Skeletal muscle satellite cell (primary cell): ENCODE measurements at regions not wholly inside any gene's neighbourhood (a gene's known extent, or its start where the extent isn't known, plus 50 kb on each side); places are given as distances from the start of the nearest gene placed in this dataset.

Experiments
- H3K27me3 ChIP-seq: 2 replicates; pipeline ENCODE4 v1.7.0; 2013; ENCODE audit warnings: low read length; ENCODE audit not compliant: control insufficient read depth, insufficient read depth
- H3K36me3 ChIP-seq: 2 replicates; pipeline ENCODE4 v1.7.0; 2013; ENCODE audit warnings: mild to moderate bottlenecking, control low read depth, low read length; ENCODE audit not compliant: insufficient read depth
- H3K4me1 ChIP-seq: 2 replicates; pipeline ENCODE4 v1.7.0; 2013; ENCODE audit warnings: low read length; ENCODE audit not compliant: control insufficient read depth, insufficient read depth
- H3K4me2 ChIP-seq: 2 replicates; pipeline ENCODE4 v1.7.0; 2013; ENCODE audit warnings: mild to moderate bottlenecking, low read length
- H3K4me3 ChIP-seq: 2 replicates; pipeline ENCODE4 v1.7.0; 2013; ENCODE audit warnings: low read length
- H3K9ac ChIP-seq: 2 replicates; pipeline ENCODE4 v1.7.0; 2013; ENCODE audit warnings: mild to moderate bottlenecking, low read depth, low read length, moderate library complexity
- H3K9me3 ChIP-seq: replicated peaks from 2 replicates; pipeline ENCODE4 v1.7.0; 2013; ENCODE audit warnings: mild to moderate bottlenecking, control low read depth, low read length

GRCh38 chr11:19646921-19647320, 65.7 kb upstream of the NAV2 start:
- Histone ChIP-seq H3K36me3 (peaks cover 61% of the 10 kb centered on the region), H3K9me3 (no peaks in the 10 kb centered on the region), H3K4me1 (peaks cover 43% of the 10 kb centered on the region)

GRCh38 chr11:19646308-19646707, 66.3 kb upstream of the NAV2 start:
- Histone ChIP-seq H3K4me2 (no peak overlapping the region), H3K36me3 (peaks cover 63% of the 10 kb centered on the region)

More at GRCh38 chr11:19646921-19647320, 65.7 kb upstream of the NAV2 start:
- no peak overlapping the region for H3K4me2 ChIP-seq
- no peak overlapping the region for H3K4me3 ChIP-seq
- no peaks in the 10 kb centered on the region for H3K27me3 ChIP-seq
- no peak overlapping the region for H3K9ac ChIP-seq

GRCh38 chr11:19644316-19644715, 68.3 kb upstream of the NAV2 start:
- no peak overlapping the region for H3K4me2 ChIP-seq
- no peaks in the 10 kb centered on the region for H3K27me3 ChIP-seq
- no peak overlapping the region for H3K4me3 ChIP-seq
- H3K36me3 ChIP-seq, result peaks cover 62% of the 10 kb centered on the region
- no peak overlapping the region for H3K9ac ChIP-seq
- H3K4me1 ChIP-seq, result peaks cover 22% of the 10 kb centered on the region
- no peaks in the 10 kb centered on the region for H3K9me3 ChIP-seq

More at GRCh38 chr11:19646308-19646707, 66.3 kb upstream of the NAV2 start:
- H3K4me3 ChIP-seq, result no peak overlapping the region
- no peaks in the 10 kb centered on the region for H3K9me3 ChIP-seq
- H3K4me1 ChIP-seq, result peaks cover 37% of the 10 kb centered on the region
- no peaks in the 10 kb centered on the region for H3K27me3 ChIP-seq
- H3K9ac ChIP-seq, result no peak overlapping the region

DNA sequence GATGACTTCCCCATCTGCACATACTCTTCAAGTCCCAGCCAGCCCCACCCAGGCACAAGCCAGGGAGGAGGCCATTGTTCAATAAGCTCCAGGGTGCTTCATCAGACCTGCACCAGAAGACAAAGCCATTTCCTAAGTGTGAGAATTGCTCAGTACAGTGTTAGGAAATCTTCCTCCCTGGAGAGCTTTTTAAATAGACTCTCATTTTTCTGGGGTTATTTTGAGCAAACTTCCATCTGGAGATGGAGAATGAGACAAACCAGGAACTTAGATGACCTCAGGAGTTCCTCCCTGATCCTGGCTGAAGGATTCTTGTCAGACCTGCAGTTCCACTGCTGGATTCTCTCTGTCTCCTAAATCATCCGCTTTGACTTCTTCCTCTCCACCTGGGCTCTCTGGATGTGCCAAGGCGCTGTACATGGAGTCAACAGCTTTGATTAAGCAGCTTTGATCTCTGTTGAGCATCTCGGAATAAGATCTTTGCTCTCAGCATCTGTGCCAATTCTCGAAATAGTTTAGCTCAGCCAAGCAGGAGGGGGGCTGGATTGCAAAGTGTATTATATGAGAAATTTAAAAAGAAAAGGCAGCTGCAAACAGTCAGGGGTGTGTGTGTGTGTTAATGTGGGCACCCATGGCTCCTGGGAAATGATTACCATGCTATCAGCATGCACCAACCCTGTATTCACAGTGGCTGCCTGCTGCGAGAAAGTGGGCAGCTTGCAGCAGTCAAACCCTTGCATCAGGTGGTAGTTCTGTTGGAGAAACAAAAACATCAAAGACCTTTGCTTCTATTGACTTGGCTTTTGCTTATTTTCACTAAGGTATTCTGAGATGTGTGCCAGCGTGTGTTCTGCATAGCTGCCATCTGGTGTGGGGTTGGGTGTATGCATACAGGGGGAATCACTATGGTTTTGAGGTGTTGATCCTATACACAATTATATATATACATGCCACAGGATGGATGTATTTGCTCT, 70.2 kb upstream of the NAV2 start:
- Histone ChIP-seq H3K36me3 (peaks cover 71% of the 10 kb centered on the region), H3K27me3 (no peaks in the 10 kb centered on the region), H3K9ac (no peak overlapping the region), H3K9me3 (no peaks in the 10 kb centered on the region), H3K4me3 (no peak overlapping the region), H3K4me2 (no peak overlapping the region), H3K4me1 (peaks cover 18% of the 10 kb centered on the region)

GRCh38 chr11:19639603-19640105, 73.0 kb upstream of the NAV2 start:
- no peaks in the 10 kb centered on the region for H3K27me3 ChIP-seq
- H3K4me2 ChIP-seq, result no peak overlapping the region
- no peak overlapping the region for H3K4me3 ChIP-seq
- H3K9ac ChIP-seq, result no peak overlapping the region
- no peaks in the 10 kb centered on the region for H3K9me3 ChIP-seq
- H3K36me3 ChIP-seq, result peaks cover 73% of the 10 kb centered on the region
- H3K4me1 ChIP-seq, result no peaks in the 10 kb centered on the region

GRCh38 chr11:19635332-19635731, 77.3 kb upstream of the NAV2 start:
- no peaks in the 10 kb centered on the region for H3K27me3 ChIP-seq
- H3K4me1 ChIP-seq, result peaks cover 30% of the 10 kb centered on the region
- H3K9ac ChIP-seq, result no peak overlapping the region
- no peaks in the 10 kb centered on the region for H3K9me3 ChIP-seq
- no peak overlapping the region for H3K4me2 ChIP-seq
- peaks cover 66% of the 10 kb centered on the region for H3K36me3 ChIP-seq
- no peak overlapping the region for H3K4me3 ChIP-seq

GRCh38 chr11:19633276-19633675, 79.4 kb upstream of the NAV2 start:
- H3K4me2 ChIP-seq, result peak overlapping the region; percentile 64
- H3K9ac ChIP-seq, result peak overlapping the region; percentile 59
- H3K36me3 ChIP-seq, result peaks cover 62% of the 10 kb centered on the region
- H3K27me3 ChIP-seq, result no peaks in the 10 kb centered on the region
- no peaks in the 10 kb centered on the region for H3K9me3 ChIP-seq
- peak overlapping the region; percentile 28 for H3K4me3 ChIP-seq
- H3K4me1 ChIP-seq, result peaks cover 45% of the 10 kb centered on the region

GRCh38 chr11:19632499-19632834, 80.2 kb upstream of the NAV2 start:
- Histone ChIP-seq H3K9me3 (no peaks in the 10 kb centered on the region), H3K4me3 (peak overlapping the region; percentile 38), H3K27me3 (no peaks in the 10 kb centered on the region), H3K9ac (peak overlapping the region; percentile 59), H3K36me3 (peaks cover 54% of the 10 kb centered on the region), H3K4me1 (peaks cover 53% of the 10 kb centered on the region), H3K4me2 (peak overlapping the region; percentile 64)

DNA sequence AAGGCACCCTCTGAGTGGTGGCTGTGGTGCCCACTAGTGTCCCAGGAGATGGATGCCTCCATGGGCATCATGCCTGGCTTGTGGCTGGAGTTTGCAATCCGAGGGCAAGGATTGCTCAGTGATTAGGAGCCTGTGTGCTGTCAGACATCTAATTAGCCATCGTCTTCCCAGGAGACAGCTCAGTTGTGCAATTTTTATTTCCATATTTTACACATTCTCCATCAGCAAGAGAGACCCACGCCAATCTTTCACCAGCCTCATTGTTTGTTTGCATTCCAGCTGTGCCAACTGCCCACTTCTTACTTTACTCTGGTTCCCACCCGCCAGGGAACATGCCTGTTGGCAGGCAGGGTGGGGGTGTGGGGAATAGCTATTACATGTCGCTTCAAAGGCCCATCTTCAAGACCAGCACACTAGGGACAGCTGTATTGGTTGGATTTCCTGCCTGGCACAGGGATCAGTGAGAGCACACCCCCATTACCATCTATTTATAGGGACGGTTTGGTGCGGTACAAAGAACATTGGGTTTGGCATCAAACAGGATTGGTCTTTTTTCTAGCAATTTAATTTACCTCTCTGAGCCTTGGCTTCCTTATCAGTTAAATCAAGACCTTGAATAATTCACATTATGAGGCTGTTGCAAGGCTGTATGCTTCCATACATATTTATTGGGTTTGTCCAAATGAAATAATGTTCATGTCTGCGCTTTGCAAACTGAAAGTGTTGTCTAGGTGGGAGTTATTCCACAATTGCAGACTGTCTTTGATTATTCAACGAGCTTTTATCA, 80.7 kb upstream of the NAV2 start:
- H3K4me1 ChIP-seq, result peaks cover 59% of the 10 kb centered on the region
- H3K9me3 ChIP-seq, result no peaks in the 10 kb centered on the region
- peak overlapping the region; percentile 64 for H3K4me2 ChIP-seq
- peaks cover 49% of the 10 kb centered on the region for H3K36me3 ChIP-seq
- peak overlapping the region; percentile 59 for H3K9ac ChIP-seq
- H3K4me3 ChIP-seq, result peak overlapping the region; percentile 38
- H3K27me3 ChIP-seq, result no peaks in the 10 kb centered on the region

DNA sequence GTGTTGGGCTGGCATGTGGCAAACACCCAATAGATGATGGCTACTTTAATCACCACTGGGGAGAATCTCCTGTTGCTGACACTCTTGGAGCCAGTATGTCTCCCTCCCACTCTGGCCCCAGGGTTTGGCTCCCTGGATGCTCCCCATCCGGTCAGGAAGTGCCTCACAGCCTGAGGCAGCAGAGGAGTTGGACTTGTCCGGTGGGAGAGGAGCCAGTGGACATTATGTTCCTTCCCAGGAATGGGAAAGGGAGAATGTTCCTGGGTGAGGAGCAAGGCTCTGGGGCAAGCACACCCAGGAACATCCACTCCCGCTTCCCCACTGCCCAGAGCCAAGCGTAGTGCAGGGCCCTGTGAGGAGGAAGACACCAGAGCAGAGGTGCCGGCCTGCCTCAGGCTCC, 84.6 kb upstream of the NAV2 start:
- Histone ChIP-seq H3K36me3 (peaks cover 30% of the 10 kb centered on the region), H3K9ac (peak overlapping the region; percentile 79), H3K27me3 (no peaks in the 10 kb centered on the region), H3K4me3 (peak overlapping the region; percentile 43), H3K4me1 (peaks cover 64% of the 10 kb centered on the region), H3K4me2 (peak overlapping the region; percentile 58), H3K9me3 (no peaks in the 10 kb centered on the region)

DNA sequence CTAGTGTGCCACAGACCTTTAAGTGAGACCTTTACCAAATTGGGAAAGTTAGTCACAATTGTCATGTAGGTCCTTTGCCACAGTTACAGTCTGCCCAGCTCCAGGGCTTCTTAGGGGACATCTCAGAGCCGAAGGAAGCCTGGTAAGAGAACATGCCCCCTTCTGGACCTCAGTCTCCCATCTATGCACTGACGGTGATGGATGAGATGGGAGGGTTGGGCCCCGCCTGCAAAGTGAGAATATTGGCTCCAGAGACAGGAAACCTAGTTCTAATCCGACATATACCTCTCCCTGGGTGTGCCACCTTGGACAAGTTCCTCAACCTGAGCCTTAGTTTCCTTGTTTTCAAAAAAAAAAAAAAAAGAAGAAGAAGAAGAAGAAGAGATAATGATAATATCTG, 85.1 kb upstream of the NAV2 start:
- H3K4me2 ChIP-seq, result peak overlapping the region; percentile 58
- H3K36me3 ChIP-seq, result peaks cover 29% of the 10 kb centered on the region
- peaks cover 59% of the 10 kb centered on the region for H3K4me1 ChIP-seq
- no peaks in the 10 kb centered on the region for H3K9me3 ChIP-seq
- H3K9ac ChIP-seq, result peak overlapping the region; percentile 55
- peak overlapping the region; percentile 15 for H3K4me3 ChIP-seq
- H3K27me3 ChIP-seq, result no peaks in the 10 kb centered on the region
